Neural progenitor cell (in vitro differentiated cells): ENCODE measurements at regions not wholly inside any gene's neighbourhood (a gene's known extent, or its start where the extent isn't known, plus 50 kb on each side); places are given as distances from the start of the nearest gene placed in this dataset.

Source experiments
- EZH2phosphoT487 ChIP-seq: fragments of 200-600 bp; sonication (generic); IDR thresholded peaks from 2 replicates; pipeline ENCODE4 v1.6.1; 2017; ENCODE audit warnings: antibody characterized with exemption
- TF ChIP-seq, protein P1 (sequence below): fragments of 200-600 bp; sonication (generic); IDR thresholded peaks from 2 replicates; pipeline ENCODE4 v1.5.1; 2017; ENCODE audit warnings: antibody characterized with exemption, mild to moderate bottlenecking

- TF ChIP-seq, protein P1, sequence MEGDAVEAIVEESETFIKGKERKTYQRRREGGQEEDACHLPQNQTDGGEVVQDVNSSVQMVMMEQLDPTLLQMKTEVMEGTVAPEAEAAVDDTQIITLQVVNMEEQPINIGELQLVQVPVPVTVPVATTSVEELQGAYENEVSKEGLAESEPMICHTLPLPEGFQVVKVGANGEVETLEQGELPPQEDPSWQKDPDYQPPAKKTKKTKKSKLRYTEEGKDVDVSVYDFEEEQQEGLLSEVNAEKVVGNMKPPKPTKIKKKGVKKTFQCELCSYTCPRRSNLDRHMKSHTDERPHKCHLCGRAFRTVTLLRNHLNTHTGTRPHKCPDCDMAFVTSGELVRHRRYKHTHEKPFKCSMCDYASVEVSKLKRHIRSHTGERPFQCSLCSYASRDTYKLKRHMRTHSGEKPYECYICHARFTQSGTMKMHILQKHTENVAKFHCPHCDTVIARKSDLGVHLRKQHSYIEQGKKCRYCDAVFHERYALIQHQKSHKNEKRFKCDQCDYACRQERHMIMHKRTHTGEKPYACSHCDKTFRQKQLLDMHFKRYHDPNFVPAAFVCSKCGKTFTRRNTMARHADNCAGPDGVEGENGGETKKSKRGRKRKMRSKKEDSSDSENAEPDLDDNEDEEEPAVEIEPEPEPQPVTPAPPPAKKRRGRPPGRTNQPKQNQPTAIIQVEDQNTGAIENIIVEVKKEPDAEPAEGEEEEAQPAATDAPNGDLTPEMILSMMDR = no peak
- no peak for TF ChIP-seq EZH2phosphoT487
Measured at GRCh38 chr6:85396159-85396808, 53.6 kb upstream of the NT5E start.
